Right ventricle myocardium inferior (tissue), 1 donor: ENCODE measurements at regions not wholly inside any gene's neighbourhood (a gene's known extent, or its start where the extent isn't known, plus 50 kb on each side); places are given as distances from the start of the nearest gene placed in this dataset.
"Not testable (repeated sequence)": the region's sequence is repeated elsewhere in the genome, so short reads cannot be mapped to it uniquely, and the experiment has no call there.

Experiments used
- ATAC-seq: fragments of 200-7000 bp; cut with Tn5 transposase; one replicate; pipeline ENCODE4 v1.9.1; 2020; ENCODE audit warnings: mild to moderate bottlenecking, moderate library complexity
- DNase-seq: peaks from one replicate; pipeline ENCODE4 v3.0.0; 2021; ENCODE audit errors: missing footprints
- intact Hi-C: fragments of 100-400 bp; cut with DNase I; formaldehyde crosslinking; loops from one replicate; pipeline ENCODE4 v1.11.0; 2022
- donor health status: DM: no; HTN: yes; CAD: no; lungs with severe emphysema.

DNA sequence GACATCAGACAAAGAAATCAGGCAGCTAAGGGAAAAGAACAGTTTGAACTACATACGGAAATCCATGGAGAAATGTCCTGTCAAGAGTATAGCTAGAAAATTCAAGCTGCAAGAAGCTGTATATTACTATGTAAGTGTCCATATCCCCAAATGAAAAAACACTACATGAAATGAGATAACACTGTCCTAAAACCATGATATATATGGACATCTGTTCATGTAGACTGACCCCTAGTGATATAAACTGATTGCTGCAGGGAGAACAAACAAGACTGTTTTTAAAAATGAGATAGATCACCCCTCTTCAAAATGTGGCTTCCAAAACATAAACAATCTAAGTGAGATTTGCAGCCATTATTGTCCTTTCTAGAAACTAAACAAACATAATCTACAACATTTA is 985.6 kb downstream of the EPHA3 start:
- intact Hi-C loops: loop anchor here (10.0 kb wide), 1 partner anchor 1888 kb away; no protein-coding TSS in a partner anchor
- ATAC-seq: no peak
- DNase-seq: no peak

DNA sequence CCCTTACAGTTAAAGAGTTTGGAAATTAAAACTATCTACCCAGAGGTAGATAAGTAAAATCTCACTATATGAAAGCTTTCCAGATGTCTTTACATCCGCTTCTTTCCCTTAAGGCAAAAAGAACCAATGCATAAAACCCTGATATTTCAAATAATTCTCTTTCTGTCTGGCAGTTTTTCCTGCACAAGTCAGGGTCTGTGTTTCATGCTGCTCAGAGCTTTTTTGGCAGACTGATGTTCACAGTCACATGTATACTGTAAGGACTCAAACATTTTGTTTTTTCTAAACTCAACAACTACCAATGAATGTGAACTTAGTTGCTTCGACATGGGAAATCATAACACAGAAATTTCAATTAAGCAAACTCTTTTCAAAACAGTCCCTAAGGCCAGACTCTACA is 988.4 kb downstream of the EPHA3 start:
- intact Hi-C loops: loop anchor here (10.0 kb wide), 1 partner anchor 1891 kb away; no protein-coding TSS in a partner anchor
- ATAC-seq: no peak

DNA sequence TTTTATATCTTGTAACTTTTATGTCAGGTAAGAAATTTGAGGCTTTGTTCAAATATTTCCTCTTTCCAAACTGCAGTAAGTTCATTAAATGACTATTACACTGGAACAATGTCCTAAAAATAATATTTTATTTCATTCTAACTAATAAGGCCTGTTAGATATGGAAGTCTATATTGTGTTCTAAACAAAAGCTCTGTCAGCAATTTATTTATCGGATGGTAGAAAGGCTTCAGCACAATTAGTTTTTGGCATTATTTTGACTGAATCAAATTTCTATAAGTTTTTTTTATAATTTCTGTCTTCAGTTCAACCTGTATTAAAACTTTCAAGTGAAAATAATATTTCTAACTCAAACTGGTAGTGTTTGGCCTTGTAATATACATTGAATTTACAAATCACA is 992.1 kb downstream of the EPHA3 start:
- intact Hi-C loops: loop anchor here (10.0 kb wide), 1 partner anchor 1895 kb away; no protein-coding TSS in a partner anchor
- ATAC-seq: no peak
- no peak for DNase-seq

More for the DNA sequence above, 988.4 kb downstream of the EPHA3 start:
- no peak for DNase-seq

DNA sequence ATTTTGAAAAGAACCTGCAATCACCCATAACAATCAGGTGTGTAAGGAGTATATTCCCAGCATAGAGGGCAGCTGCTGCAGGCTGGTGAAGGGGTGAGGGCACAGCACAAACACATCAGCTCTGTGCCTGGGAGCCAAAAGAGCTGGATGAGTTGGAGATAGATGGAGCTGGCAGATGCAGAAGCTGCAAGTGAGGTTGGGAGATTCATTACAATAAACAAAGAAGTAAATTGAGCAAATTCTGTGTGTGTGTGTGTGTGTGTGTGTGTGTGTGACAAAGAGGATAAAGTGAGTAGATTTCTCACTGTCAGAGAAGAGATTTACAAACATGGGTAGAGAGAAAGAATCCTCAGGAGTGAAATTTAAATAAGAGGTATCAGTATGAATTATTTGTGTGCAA is 994.7 kb downstream of the EPHA3 start:
- ATAC-seq (no peak), DNase-seq (no peak)
- intact Hi-C loops: no loop called here

DNA sequence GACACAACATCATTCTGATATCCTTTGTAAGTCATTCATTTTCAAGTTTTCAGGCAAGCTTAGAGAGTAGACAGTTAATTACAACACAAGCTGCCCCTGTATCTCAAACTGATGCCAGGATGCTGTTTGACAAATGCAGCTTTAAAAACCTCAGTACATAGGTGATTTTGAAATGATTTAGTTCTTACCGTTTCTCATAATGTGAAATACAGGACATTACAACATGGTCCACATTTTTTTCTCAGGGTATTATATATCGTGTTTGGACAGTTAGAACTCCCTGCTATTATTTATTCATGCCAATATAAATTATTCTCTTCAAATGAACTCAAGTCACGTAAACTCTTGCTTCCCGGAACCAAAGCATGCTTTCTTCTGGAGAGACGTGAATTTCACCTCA is 1013.9 kb downstream of the EPHA3 start:
- ATAC-seq (no peak), DNase-seq (no peak)
- intact Hi-C loops: no loop called here

DNA sequence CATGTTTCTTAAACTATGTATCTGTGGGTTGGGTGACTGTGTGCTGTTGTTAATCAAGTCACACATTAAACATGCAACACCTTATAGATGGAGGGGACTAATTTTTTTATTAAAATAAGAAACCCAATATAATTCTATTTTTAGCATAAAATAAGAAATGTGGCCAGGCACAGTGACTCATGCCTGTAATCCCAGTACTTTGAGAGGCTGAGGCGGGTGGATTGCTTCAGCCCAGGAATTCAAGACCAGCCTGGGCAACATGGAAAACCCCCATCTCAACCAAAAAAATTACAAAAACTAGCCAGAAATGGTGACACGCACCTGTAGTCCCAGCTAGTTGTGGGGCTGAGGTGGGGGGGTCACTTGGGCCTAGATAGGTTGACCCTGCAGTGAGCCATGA is 1021.0 kb downstream of the EPHA3 start:
- intact Hi-C loops: no loop called here
- ATAC-seq: no peak
- DNase-seq: no peak

DNA sequence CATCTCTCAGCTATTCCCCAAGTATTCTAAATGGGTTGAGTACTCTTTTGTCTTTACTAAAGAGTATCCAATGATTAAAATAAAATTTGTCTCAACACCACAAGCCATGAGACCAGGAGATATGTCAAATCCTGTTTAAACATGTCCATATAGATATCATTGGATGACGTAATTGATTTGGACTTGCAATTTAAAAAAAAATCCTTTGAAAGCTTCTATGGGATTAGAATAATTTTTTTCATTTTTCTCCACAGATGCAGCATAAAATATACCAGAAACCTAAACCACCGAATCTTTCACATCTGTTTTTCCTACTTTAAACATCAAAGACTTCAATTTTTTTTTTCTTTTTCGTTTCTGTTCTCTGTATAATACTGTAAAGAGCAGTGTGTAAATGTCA is 1022.3 kb downstream of the EPHA3 start:
- intact Hi-C loops: no loop called here
- ATAC-seq (no peak), DNase-seq (no peak)

DNA sequence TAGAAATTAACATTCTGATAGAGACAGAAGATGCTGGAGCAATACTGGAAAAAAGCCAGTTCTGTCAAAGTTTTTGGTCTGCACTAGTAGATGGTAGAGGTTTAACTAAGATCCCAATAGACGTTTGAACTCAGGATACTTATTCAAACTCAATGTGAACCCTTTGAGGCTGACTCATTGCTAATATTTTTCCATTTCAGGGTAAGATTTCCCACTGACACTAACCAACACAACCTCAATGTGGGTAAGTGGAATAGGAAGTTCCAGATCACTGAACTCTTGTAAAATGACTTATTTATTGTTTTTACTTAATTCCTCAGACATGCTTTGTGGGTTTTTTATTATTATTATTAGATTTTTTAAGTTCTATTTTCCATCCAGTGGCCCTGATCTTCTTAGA is 1024.8 kb downstream of the EPHA3 start:
- ATAC-seq (no peak), DNase-seq (no peak)
- intact Hi-C loops: no loop called here

DNA sequence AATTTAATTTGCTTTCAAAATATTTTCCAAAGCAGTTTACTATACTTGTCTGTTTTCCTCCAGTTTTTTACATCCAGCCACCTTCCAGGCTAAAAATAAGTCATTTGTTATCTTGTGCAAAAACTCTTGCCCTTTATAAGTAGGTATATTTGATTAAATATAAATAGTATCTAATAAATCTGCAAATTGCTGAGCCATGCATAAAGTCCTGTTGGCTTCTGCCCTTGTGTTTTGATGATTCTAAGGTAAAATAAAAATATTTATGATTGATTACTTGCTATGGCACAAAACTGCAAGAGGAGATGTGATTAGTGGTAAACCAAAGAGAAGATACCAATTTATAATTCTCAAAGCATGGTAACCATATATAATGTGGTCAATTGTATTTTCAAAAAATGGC is 1026.7 kb downstream of the EPHA3 start:
- intact Hi-C loops: no loop called here
- ATAC-seq (no peak), DNase-seq (no peak)

DNA sequence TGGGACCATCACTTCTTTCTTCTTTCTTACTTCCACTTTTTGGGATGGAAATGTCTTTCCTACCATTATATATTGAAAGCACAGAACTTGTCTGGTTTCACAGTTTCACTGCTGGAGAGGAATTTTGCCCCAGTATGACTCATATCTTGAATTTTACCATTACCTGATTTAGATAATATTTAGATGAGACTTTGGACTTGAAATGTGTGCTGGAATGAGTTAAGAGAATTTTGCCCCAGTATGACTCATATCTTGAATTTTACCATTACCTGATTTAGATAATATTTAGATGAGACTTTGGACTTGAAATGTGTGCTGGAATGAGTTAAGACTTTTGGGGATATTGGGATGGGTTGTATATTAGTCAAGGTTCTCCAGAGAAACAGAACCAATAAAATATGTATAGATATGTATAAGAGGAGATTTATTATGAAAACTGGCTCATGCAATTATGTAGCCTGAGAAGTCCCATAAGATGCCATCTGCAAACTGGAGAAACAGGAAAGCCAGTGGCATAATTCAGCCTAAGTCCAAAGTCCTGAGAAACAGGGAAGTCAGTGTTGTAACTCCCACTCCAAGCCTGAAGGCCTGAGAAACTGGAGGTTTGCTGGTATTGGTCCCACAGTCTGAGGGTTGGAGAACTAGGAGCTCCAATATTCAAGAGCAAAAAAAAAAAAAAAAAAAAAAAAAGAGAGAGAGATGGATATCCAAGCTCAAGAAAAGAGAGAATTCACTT is 1029.2 kb downstream of the EPHA3 start:
- DNase-seq (no peak), ATAC-seq (no peak)
- intact Hi-C loops: no loop called here

DNA sequence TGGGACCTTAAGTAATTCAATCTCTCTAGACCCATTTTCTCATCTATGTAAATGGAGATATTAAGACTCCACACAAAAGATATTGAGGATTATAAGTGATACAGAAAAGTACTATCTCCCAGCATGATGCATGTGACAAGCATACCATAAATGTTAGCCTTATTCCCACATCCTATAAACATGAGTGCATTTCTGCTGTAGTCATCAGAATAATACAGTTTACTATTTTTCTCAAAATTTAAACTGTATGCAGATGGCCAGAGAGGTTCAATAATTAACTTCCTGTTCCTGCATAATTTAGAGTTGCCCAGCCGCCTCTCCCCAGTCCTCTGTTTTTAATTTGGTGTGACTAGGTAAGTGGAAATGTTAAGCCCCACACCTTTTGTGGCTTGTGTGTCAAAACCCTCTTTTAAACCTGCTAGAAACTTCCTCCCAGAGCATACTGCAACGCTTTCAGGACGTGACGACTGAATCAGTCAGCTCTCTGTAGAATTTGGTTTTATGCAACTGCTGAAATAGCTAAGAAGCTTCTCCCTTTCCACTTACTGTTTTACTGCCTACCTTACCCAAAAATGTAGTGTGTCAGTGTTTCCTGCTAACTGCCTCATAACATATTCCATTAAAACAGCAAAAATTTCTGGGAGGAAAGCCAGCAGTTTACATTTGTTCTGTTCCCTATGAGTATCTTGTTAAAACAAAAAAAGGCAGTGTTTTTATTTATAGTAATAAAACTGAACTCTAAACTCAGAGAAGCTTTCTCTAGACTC is 1037.9 kb downstream of the EPHA3 start:
- intact Hi-C loops: no loop called here
- DNase-seq (no peak), ATAC-seq (no peak)

DNA sequence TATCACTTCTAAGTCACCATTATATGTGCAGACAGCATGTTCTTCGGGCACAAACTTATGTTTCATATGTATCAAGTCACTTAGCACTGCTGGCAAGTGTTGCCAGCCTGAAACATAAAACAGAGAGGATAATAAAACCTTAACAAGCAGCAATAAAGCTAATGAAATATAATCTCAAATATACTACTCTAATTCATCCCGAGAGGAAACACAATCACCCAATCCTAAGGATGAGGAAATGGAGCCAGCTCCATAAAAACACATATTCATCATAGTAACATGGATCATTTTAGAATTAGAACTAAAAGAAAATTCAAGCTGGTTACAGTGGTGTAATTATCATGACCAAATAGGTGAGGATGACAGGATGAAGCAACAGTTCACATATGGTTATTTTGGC is 1072.7 kb downstream of the EPHA3 start:
- intact Hi-C loops: loop anchor here (5.0 kb wide), 1 partner anchor 1978 kb away; no protein-coding TSS in a partner anchor
- DNase-seq (no peak), ATAC-seq (no peak)

DNA sequence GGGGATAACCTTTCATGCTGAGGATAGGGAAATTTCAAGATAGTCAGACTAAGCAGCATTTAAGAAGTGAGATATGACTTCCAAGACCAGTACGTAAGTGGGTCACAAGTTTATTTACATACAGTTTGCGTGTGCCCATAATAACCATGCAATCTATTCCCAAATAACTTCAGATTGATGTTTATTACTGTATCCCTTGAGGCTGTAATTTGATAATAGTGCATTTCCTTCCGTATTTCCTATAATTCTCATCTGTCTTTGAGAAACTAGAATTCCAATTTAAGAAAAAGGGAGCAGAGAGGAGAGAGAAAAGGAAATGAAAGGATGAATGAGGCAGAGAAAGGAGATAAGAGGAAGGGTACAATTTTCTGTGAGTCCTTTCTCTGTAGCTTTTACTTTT is 1073.1 kb downstream of the EPHA3 start:
- intact Hi-C loops: loop anchor here (5.0 kb wide), 1 partner anchor 1978 kb away; no protein-coding TSS in a partner anchor
- no peak for DNase-seq
- ATAC-seq: no peak

DNA sequence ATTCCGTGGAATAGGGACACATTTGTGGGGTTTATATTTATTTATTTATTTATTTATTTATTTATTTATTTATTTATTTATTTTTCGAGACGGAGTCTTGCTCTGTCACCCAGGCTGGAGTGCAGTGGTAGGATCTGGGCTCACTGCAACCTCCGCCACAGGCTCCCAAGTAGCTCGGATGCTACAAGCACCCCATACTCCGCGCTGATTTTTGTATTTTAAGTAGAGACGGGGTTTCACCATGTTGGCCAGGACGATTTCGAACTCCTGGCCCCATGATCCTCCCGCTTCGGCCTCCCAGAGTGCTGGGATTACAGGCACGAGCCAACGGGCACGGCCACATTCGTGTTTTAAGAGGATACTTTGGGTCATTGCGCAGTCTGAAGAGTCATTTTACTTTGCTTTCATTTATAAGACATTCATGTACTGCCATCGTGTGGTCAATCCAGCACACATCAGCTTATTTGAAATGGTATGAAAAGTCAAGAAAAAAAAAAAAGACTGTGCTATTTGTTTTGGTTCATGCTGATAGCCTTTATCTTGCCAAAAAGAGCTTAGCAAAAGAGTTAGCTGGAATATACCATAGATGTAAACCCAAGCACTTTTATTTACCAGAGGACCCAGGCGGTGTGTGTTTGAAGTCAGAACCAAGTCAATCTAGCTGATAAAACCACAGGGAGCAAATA is 1075.0 kb downstream of the EPHA3 start:
- DNase-seq (peak; percentile 37), ATAC-seq (peak; percentile 65)
- intact Hi-C loops: loop anchor here (5.0 kb wide), 1 partner anchor 1980 kb away; no protein-coding TSS in a partner anchor

DNA sequence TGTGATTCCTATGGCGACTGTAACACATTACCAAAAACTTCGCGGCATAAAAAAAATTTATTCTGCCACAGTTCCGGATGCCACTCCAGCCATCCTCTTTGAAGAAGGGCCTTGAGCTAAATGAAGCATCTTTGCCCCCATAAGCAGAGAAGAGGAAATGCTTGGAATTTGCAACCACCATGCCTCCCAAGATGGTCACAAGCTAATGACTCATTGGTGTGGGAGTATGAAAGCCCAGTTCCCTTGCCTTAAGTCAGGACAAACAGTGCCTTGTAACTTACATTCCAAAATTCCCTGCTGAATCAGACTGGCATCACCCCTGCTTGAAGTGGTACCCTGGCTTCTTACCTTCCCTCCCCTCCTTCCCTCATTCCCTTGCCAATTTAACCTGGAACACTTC is 1077.4 kb downstream of the EPHA3 start:
- intact Hi-C loops: loop anchor here (5.0 kb wide), 1 partner anchor 1983 kb away; no protein-coding TSS in a partner anchor
- ATAC-seq: no peak
- DNase-seq: no peak

DNA sequence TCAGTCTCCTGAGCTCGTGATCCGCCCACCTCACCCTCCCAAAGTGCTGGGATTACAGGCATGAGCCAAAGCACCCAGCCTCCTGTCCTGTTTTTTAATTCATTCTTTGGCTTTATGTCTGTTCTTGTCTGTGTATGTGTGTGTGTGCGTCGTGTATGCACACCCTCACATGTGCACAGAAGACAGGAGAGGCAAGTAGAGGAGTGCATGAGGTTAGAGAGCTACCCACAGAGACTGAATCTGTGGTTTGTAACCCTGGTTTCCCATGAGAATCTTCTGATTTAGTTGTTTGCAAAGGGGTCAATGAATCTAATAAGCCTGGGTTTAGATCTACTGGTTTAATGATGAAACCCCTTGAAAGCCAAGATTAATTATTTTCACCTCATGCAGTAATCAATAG is 1090.0 kb downstream of the EPHA3 start:
- ATAC-seq, DNase-seq, intact Hi-C loops: not testable (repeated sequence)

DNA sequence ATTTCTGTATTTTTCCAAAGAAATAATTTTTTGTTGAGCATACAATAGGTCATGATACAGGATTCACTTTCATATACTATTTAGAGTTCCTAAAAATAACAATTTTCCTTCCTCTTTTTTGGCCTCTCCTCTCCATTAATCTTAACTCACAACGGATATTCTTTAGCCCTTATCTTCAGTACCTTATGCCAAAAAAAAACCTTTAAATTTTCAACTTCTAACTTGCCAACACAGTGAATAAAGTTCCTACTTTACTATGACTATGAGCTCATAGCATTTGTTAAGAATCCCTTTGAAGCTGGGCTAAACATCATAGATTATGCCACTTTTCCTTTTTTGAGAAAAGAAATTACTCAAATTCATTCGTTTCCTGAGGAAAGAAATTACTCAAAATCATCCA is 1095.5 kb downstream of the EPHA3 start:
- intact Hi-C loops, ATAC-seq, DNase-seq: not testable (repeated sequence)

DNA sequence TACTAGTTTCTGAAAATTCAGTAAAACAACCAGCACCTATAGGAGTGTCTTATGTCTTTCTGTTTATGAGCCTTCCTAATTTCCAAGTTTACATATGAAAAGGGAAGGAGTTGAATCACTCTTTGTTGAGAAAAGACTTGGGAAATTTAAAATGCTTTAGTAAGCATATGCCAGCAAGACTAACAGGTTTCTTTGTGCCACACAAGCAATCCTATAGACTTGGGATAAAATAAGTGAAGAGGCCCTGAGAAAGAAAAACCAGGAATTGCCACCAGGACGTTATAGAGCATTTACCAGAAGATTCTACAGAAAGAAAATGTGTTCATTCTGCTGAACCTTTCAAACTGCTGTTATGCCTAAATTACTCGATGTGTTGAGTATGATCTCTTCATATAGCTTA is 1099.1 kb downstream of the EPHA3 start:
- ATAC-seq, DNase-seq, intact Hi-C loops: not testable (repeated sequence)

DNA sequence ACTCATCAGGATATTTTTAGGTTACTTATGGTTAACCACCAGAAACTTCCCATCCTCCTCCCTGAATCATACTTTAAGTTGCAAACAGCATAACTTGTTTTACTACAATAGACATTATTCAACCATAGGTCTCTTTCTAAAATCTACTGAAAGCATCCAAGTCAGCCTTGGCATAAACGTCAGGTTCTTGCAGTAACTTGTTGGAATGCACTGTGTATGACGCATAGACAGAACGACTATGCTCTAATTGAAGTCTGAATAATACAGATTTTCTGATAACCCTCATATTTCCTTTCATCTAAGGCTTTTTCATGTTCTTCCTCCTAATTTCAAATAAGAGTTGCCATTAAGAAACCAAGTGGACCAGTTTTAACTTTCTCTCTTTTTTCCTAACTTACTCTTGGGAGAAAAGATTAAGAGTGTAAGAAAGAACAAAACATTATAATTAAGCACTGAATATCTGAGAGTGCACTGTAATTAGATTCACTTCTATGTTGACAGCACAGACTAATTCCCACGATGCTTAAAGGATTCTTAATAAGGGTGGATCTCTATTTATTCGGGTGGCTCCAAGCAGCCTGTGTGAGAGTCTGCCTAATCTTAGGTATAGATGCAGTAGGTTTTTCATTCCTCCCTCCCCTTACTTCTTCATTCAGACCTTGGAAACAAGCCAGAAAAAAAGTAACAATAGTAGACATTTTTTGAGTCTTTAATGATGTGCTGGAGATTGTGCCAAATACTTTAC is 1100.1 kb downstream of the EPHA3 start:
- ATAC-seq, intact Hi-C loops, DNase-seq: not testable (repeated sequence)
